ENCODE measurements at regions not wholly inside any gene's neighbourhood (a gene's known extent, or its start where the extent isn't known, plus 50 kb on each side); places are given as distances from the start of the nearest gene placed in this dataset.

DNA sequence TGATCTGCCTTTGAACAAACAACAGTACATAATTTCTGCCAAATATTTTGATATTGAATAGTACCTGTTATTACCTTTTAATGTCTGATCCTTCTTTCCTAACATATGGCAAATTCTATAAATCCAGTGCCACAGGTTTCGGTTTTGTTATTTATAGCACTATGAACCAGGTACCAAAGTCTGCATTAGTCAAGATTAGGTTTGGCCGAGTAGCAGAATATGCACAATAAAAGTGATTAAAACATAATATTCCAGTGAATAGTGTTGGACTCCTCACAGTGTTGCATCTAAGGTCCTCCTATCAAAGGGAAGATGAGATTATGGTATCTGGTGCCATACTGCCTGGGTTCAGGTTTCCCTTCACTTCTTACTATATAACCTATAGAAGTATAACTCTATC is 599.0 kb downstream of the ZPLD1 start:
- no peak overlapping the region for H3K4me2 ChIP-seq (ENCODE audit: control insufficient read depth, insufficient read depth)
- CTCF ChIA-PET: no interaction called here
- in situ Hi-C loops (cut with MboI): no loop called here
- TF ChIP-seq, protein P1, sequence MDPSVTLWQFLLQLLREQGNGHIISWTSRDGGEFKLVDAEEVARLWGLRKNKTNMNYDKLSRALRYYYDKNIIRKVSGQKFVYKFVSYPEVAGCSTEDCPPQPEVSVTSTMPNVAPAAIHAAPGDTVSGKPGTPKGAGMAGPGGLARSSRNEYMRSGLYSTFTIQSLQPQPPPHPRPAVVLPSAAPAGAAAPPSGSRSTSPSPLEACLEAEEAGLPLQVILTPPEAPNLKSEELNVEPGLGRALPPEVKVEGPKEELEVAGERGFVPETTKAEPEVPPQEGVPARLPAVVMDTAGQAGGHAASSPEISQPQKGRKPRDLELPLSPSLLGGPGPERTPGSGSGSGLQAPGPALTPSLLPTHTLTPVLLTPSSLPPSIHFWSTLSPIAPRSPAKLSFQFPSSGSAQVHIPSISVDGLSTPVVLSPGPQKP (IDR thresholded peaks at IDR 0.05; ENCODE audit: low read depth, low read length): no peak
- no peak for TF ChIP-seq YY1 (IDR thresholded peaks at IDR 0.05; ENCODE audit: low read depth, low read length)
- no peak for TF ChIP-seq SMAD1 (IDR thresholded peaks at IDR 0.05; ENCODE audit: low read depth, partially characterized antibody)
- TF ChIP-seq, protein P2, sequence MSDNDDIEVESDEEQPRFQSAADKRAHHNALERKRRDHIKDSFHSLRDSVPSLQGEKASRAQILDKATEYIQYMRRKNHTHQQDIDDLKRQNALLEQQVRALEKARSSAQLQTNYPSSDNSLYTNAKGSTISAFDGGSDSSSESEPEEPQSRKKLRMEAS (IDR thresholded peaks at IDR 0.05; ENCODE audit: low read depth, low read length): no peak
- TF ChIP-seq, protein P3, sequence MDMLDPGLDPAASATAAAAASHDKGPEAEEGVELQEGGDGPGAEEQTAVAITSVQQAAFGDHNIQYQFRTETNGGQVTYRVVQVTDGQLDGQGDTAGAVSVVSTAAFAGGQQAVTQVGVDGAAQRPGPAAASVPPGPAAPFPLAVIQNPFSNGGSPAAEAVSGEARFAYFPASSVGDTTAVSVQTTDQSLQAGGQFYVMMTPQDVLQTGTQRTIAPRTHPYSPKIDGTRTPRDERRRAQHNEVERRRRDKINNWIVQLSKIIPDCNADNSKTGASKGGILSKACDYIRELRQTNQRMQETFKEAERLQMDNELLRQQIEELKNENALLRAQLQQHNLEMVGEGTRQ (IDR thresholded peaks at IDR 0.05; ENCODE audit: borderline replicate concordance, low read depth, low read length): no peak
- no peak for TF ChIP-seq YBX1 (IDR thresholded peaks at IDR 0.05)
- TF ChIP-seq IKZF1 (conservative IDR thresholded peaks at IDR 0.05): no peak
- no peak for TF ChIP-seq CHD2 (IDR thresholded peaks at IDR 0.05; ENCODE audit: borderline replicate concordance, low read depth, low read length)
- no peak for TF ChIP-seq SMC3 (IDR thresholded peaks at IDR 0.05; ENCODE audit: borderline replicate concordance, low read length)
- TF ChIP-seq SUZ12 (IDR thresholded peaks at IDR 0.05; ENCODE audit: unreplicated experiment): no peak
- no peak for TF ChIP-seq SREBF2 (IDR thresholded peaks at IDR 0.05; ENCODE audit: low read length)
- intact Hi-C loops (cut with micrococcal nuclease; ENCODE audit: unreplicated experiment): no loop called here
- BruUV-seq (replicated peaks): no TSS peak
- H3K4me1 ChIP-seq (ENCODE audit: control insufficient read depth, insufficient read depth, low read length): no peaks in the 10 kb centered on the region
- no peaks in the 10 kb centered on the region for H3K36me3 ChIP-seq (ENCODE audit: control insufficient read depth in 2 of 2, insufficient read depth in 2 of 2, low read length in 1 of 2)
- ATAC-seq (no peak), FAIRE-seq (no peak), DNase-seq (ENCODE audit: low read depth, low spot score) (no peak)
- H3K27ac ChIP-seq (ENCODE audit: control insufficient read depth, insufficient read depth): no peak overlapping the region
- H4K20me1 ChIP-seq (ENCODE audit: control insufficient read depth, insufficient read depth): no peaks in the 10 kb centered on the region
- no peak overlapping the region for H3K9ac ChIP-seq (ENCODE audit: control insufficient read depth, insufficient read depth, low read length)
- no peaks in the 10 kb centered on the region for H3K9me3 ChIP-seq (replicated peaks; ENCODE audit: control insufficient read depth, insufficient read depth, low read length)
- no peaks in the 10 kb centered on the region for H3K27me3 ChIP-seq (replicated peaks in 1 of 2; ENCODE audit: control insufficient read depth in 2 of 2, insufficient read depth in 2 of 2, low read length in 1 of 2)
- H2AFZ ChIP-seq (ENCODE audit: control insufficient read depth, low read depth, low read length): no peak overlapping the region
- WGBS (ENCODE audit: insufficient coverage, insufficient replicate concordance, low lambda C conversion rate, missing lambda C conversion rate): 20% methylated on average over 2 of the region's 2 CpGs
- RAD21 ChIA-PET (ENCODE audit: unreplicated experiment): no interaction called here
- SMC1A ChIA-PET (ENCODE audit: uncharacterized antibody, unreplicated experiment): no interaction called here
- no peaks in the 10 kb centered on the region for H3K79me2 ChIP-seq (ENCODE audit: control insufficient read depth, insufficient read depth, low read length)
- no peak overlapping the region for H3K4me3 ChIP-seq
- POLR2A ChIA-PET: no interaction called here
